ENCODE measurements at regions not wholly inside any gene's neighbourhood (a gene's known extent, or its start where the extent isn't known, plus 50 kb on each side); places are given as distances from the start of the nearest gene placed in this dataset.

GRCh38 chr2:216281316-216281715 lies 91.0 kb downstream of the MARCHF4 start:
- Mint-ChIP-seq H3K4me3 (no peak overlapping the region), H3K9me3 (ENCODE audit: low read depth) (no peaks in the 10 kb centered on the region), H3K27me3 (peaks cover 3% of the 10 kb centered on the region), H3K27ac (no peak overlapping the region), H3K4me1 (no peaks in the 10 kb centered on the region), H3K36me3 (no peaks in the 10 kb centered on the region)
- CTCF ChIA-PET = no interaction called here
- ATAC-seq (no peak), DNase-seq (no peak)

DNA sequence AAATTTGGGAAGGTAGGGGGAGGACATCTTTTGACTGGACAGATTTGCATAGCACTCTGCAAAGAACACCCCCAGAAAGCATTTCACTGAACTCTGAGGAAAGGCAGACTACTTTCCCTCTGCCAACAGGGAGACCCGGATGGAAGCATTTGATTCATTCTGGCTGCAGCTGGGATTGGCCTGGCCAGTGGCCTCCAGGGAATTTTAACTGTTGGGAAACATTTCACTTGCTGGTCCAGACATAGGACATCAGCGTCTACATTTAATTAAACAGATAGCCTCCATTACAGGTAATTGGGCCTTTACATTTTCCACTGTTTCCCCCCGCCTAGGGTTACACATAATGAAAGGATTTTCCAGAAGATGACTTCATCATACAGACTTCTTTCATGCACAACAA lies 92.8 kb downstream of the MARCHF4 start:
- peaks cover 4% of the 10 kb centered on the region for H3K27me3 Mint-ChIP-seq
- no peak for ATAC-seq

GRCh38 chr2:216279031-216279430 lies 93.3 kb downstream of the MARCHF4 start:
- DNase-seq (no peak), ATAC-seq (no peak)
- Mint-ChIP-seq H3K36me3 (no peaks in the 10 kb centered on the region), H3K4me3 (no peak overlapping the region), H3K27me3 (peaks cover 8% of the 10 kb centered on the region), H3K9me3 (ENCODE audit: low read depth) (no peaks in the 10 kb centered on the region), H3K4me1 (no peaks in the 10 kb centered on the region), H3K27ac (no peak overlapping the region)
- CTCF ChIA-PET = no interaction called here

More for the DNA sequence above, 92.8 kb downstream of the MARCHF4 start:
- no peaks in the 10 kb centered on the region for H3K4me1 Mint-ChIP-seq
- CTCF ChIA-PET = no interaction called here
- no peak overlapping the region for H3K4me3 Mint-ChIP-seq
- no peak for DNase-seq
- H3K27ac Mint-ChIP-seq = no peak overlapping the region
- no peaks in the 10 kb centered on the region for H3K36me3 Mint-ChIP-seq
- no peaks in the 10 kb centered on the region for H3K9me3 Mint-ChIP-seq (ENCODE audit: low read depth)

DNA sequence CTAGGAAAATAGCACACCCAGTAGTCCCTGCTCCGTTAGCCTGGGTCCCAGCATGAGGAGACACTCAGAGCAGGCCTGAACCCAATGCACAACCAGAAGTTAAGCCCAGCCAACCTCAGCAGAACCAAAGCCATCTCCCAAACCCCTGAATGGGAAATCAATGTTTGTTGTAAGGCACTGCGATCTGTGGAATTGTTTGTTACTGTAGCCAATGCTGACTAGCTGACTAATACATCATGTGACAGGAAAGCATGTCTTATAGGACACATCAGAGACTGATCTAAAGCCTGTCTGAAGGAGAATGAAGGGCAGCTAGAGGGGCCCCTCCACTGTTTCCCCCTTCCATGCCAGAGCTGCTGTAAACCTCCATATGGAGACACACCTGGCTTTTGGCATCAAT lies 96.4 kb downstream of the MARCHF4 start:
- Mint-ChIP-seq H3K9me3 (ENCODE audit: low read depth) (no peaks in the 10 kb centered on the region), H3K27ac (no peak overlapping the region), H3K4me1 (no peaks in the 10 kb centered on the region), H3K36me3 (no peaks in the 10 kb centered on the region), H3K27me3 (peaks cover 13% of the 10 kb centered on the region), H3K4me3 (no peak overlapping the region)
- CTCF ChIA-PET = no interaction called here
- DNase-seq (no peak), ATAC-seq (no peak)

GRCh38 chr2:216274194-216274840 lies 98.0 kb downstream of the MARCHF4 start:
- ATAC-seq = no peak
- Mint-ChIP-seq H3K27ac (no peak overlapping the region), H3K4me1 (no peaks in the 10 kb centered on the region), H3K9me3 (ENCODE audit: low read depth) (no peaks in the 10 kb centered on the region), H3K36me3 (no peaks in the 10 kb centered on the region), H3K27me3 (peaks cover 23% of the 10 kb centered on the region), H3K4me3 (no peak overlapping the region)
- no peak for DNase-seq
- CTCF ChIA-PET = no interaction called here

- no peak for DNase-seq
- Mint-ChIP-seq H3K4me1 (no peaks in the 10 kb centered on the region), H3K27ac (no peak overlapping the region), H3K4me3 (no peak overlapping the region), H3K9me3 (ENCODE audit: low read depth) (no peaks in the 10 kb centered on the region), H3K36me3 (no peaks in the 10 kb centered on the region), H3K27me3 (peaks cover 14% of the 10 kb centered on the region)
- ATAC-seq = no peak
- CTCF ChIA-PET = no interaction called here
These were observed 111.2 kb downstream of the MARCHF4 start for GRCh38 chr2:216261042-216261537.

- Mint-ChIP-seq H3K9me3 (ENCODE audit: low read depth) (no peaks in the 10 kb centered on the region), H3K27ac (no peak overlapping the region), H3K4me3 (no peak overlapping the region), H3K27me3 (peaks cover 14% of the 10 kb centered on the region), H3K36me3 (no peaks in the 10 kb centered on the region), H3K4me1 (no peaks in the 10 kb centered on the region)
- no peak for ATAC-seq
- CTCF ChIA-PET = no interaction called here
- DNase-seq = no peak
These were observed 111.7 kb downstream of the MARCHF4 start for GRCh38 chr2:216260629-216261028.

DNA sequence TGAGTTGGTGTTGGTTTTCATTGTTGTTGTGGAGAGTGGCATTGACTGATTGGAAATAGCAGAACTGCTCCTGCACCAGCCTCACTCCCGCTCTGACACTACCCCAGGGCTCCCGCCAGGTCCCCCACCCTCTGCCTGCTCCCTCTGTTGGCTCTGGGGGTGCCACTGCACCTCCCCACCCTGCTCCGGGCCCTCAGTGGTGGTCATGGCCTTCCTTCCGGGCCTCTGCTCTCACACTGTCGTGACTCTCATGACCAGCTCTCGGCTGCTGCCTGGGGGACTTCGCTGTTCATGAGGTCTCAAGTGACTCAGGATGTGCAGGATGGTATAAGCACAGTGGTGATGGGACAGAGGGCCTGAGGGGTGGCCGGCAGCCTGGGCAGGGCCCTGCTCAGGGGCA lies 113.2 kb downstream of the MARCHF4 start:
- Mint-ChIP-seq H3K4me1 (no peaks in the 10 kb centered on the region), H3K4me3 (no peak overlapping the region), H3K27ac (no peak overlapping the region), H3K9me3 (ENCODE audit: low read depth) (no peaks in the 10 kb centered on the region), H3K36me3 (no peaks in the 10 kb centered on the region), H3K27me3 (peaks cover 6% of the 10 kb centered on the region)
- DNase-seq = no peak
- CTCF ChIA-PET = no interaction called here
- ATAC-seq = no peak

DNA sequence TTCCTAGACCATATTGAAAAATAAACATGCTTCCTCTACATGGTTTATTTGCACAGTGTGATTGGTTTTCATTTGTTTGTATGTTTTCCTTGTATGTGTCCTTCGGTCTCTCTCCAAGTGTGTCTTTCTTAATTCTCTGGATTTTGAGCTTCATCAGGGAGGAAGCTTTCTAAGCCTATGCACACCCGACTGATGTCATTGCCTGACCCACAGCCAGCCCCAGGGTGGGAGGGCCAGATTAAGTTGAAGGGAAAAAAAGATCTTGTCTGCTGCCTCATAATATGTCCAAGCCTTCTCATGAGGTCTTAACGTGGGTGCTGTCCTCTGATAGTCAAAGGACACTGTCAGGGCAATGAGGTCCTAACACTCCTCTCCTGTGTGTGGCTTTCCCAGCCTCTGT lies 115.2 kb downstream of the MARCHF4 start:
- ATAC-seq = no peak

More for the DNA sequence above, 115.2 kb downstream of the MARCHF4 start:
- no peaks in the 10 kb centered on the region for H3K4me1 Mint-ChIP-seq
- no peaks in the 10 kb centered on the region for H3K9me3 Mint-ChIP-seq (ENCODE audit: low read depth)
- no peaks in the 10 kb centered on the region for H3K36me3 Mint-ChIP-seq
- H3K27me3 Mint-ChIP-seq = peaks cover 2% of the 10 kb centered on the region
- no peak overlapping the region for H3K4me3 Mint-ChIP-seq
- CTCF ChIA-PET = no interaction called here
- DNase-seq = no peak
- H3K27ac Mint-ChIP-seq = no peak overlapping the region

Data from activated CD8-positive, alpha-beta memory T cell treated with anti-CD3 and anti-CD28 coated beads, Interleukin-2, amount 10 ng/mL, durations not matched to agents 7 days and 5 days (primary cell).